Prostate gland (tissue), 2 donors: ENCODE measurements at regions not wholly inside any gene's neighbourhood (a gene's known extent, or its start where the extent isn't known, plus 50 kb on each side); places are given as distances from the start of the nearest gene placed in this dataset.
"Not testable (repeated sequence)": the region's sequence is repeated elsewhere in the genome, so short reads cannot be mapped to it uniquely, and the experiment has no call there.

Experiments used
- DNase-seq: peaks from one replicate; pipeline ENCODE4 v3.0.0-alpha.2; 2019; ENCODE audit warnings: low spot score
- H3K27ac ChIP-seq, 2 donors: fragments of 200-600 bp; sonication (generic); 2 replicates each; pipeline ENCODE4 v1.5.1; 2017 to 2019
- H3K27me3 ChIP-seq: fragments of 200-600 bp; sonication (generic); replicated peaks from 2 replicates; pipeline ENCODE4 v1.5.1; 2019; ENCODE audit not compliant: insufficient read depth
- H3K36me3 ChIP-seq, 2 donors: fragments of 200-600 bp; sonication (generic); 1 replicate in 1 of 2; 2 replicates in 1 of 2; pipeline versions ENCODE4 v1.5.1 to v1.8.1; 2017 to 2019
- H3K4me1 ChIP-seq: fragments of 200-600 bp; sonication (generic); replicated peaks from 2 replicates; pipeline ENCODE4 v1.5.1; 2019
- H3K4me3 ChIP-seq, 2 donors: fragments of 200-600 bp; sonication (generic); 2 replicates each; pipeline ENCODE4 v1.5.1; 2017 to 2019
- H3K9me3 ChIP-seq: fragments of 200-600 bp; sonication (generic); 2 replicates; pipeline ENCODE4 v1.5.1; 2017
- CTCF ChIP-seq, 4 experiments: fragments of 200-600 bp in 2 of 4; fragments of 450-650 bp in 2 of 4; sonication (generic) in 2 of 4; IDR thresholded peaks; 1 replicate in 3 of 4; 2 replicates in 1 of 4; pipeline ENCODE4 v1.5.1; 2016 to 2019; ENCODE audit warnings: antibody characterized with exemption in 4 of 4, mild to moderate bottlenecking in 2 of 4, moderate library complexity in 2 of 4
- POLR2A ChIP-seq: fragments of 450-650 bp; IDR thresholded peaks from one replicate; pipeline ENCODE4 v1.6.1; 2016; ENCODE audit warnings: antibody characterized with exemption, mild to moderate bottlenecking
- POLR2AphosphoS5 ChIP-seq: sonication (generic); formaldehyde crosslinking; IDR thresholded peaks from one replicate; pipeline ENCODE4 v1.6.1; 2017; ENCODE audit warnings: antibody characterized with exemption
- WGBS: methylation state at CpG from one replicate; pipeline ENCODE4 v1.1.5; 2018; 5-methylcytosine and 5-hydroxymethylcytosine counted together
- intact Hi-C: fragments of 100-400 bp; cut with DNase I; formaldehyde crosslinking; loops from one replicate; pipeline ENCODE4 v1.14.2; 2022

GRCh38 chrX:1052021-1052420 is 160.4 kb downstream of the CRLF2 start:
- WGBS = 85% methylated on average over 3 of the region's 3 CpGs
- Histone ChIP-seq H3K4me1 (no peaks in the 10 kb centered on the region), H3K9me3 (no peaks in the 10 kb centered on the region), H3K27me3 (no peaks in the 10 kb centered on the region), H3K27ac (no peak overlapping the region), H3K36me3 (no peaks in the 10 kb centered on the region), H3K4me3 (no peak overlapping the region)
- intact Hi-C loops = no loop called here
- DNase-seq = no peak
- TF ChIP-seq CTCF (IDR thresholded peaks at IDR 0.05) (no peak), POLR2A (no peak), POLR2AphosphoS5 (no peak)

GRCh38 chrX:1051421-1051820 is 161.0 kb downstream of the CRLF2 start:
- intact Hi-C loops = no loop called here
- H3K27me3 ChIP-seq = no peaks in the 10 kb centered on the region
- TF ChIP-seq CTCF (IDR thresholded peaks at IDR 0.05) = no peak
- no peak for TF ChIP-seq POLR2A
- no peak for TF ChIP-seq POLR2AphosphoS5
- no peak overlapping the region for H3K4me3 ChIP-seq
- no peak for DNase-seq
- no peaks in the 10 kb centered on the region for H3K9me3 ChIP-seq
- H3K36me3 ChIP-seq = no peaks in the 10 kb centered on the region
- H3K4me1 ChIP-seq = no peaks in the 10 kb centered on the region
- no peak overlapping the region for H3K27ac ChIP-seq
- 87% methylated on average over 1 of the region's 1 CpG for WGBS

DNA sequence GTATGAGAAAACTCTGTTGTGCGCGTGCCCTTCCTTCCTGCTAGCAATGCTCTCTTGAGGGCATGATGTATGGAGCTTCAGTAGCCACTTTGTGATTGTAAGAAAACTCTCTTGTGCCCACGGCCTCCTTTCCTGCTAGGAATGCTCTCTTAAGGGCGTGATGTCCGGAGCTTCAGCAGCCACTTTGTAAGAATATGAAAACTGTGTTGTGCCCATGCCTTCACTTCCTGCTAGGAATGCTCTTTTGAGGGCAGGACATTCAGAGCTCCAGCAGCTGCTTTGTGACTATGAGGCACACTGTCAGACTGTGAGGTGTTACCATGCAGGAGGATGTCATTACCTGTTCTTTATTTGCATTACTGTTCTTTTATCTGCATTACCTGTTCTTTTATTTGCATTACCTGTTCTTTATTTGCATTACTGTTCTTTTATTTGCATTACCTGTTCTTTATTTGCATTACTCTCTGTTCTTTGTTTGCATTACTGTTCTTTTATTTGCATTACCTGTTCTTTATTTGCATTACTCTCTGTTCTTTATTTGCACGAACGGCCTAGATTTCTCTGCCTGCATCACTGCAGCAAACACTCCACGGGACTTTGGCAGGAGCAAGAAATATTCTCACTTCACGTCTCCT is 166.7 kb downstream of the CRLF2 start:
- DNase-seq = no peak

GRCh38 chrX:1041091-1041490 is 171.4 kb downstream of the CRLF2 start:
- Histone ChIP-seq H3K27me3 (no peaks in the 10 kb centered on the region), H3K4me1 (no peaks in the 10 kb centered on the region), H3K27ac (no peak overlapping the region), H3K36me3 (no peaks in the 10 kb centered on the region), H3K4me3 (no peak overlapping the region), H3K9me3 (no peaks in the 10 kb centered on the region)
- no peak for DNase-seq
- 78% methylated on average over 11 of the region's 11 CpGs for WGBS
- intact Hi-C loops = no loop called here
- TF ChIP-seq POLR2A (no peak), POLR2AphosphoS5 (no peak), CTCF (IDR thresholded peaks at IDR 0.05) (no peak)

More for the DNA sequence above, 166.7 kb downstream of the CRLF2 start:
- Histone ChIP-seq H3K27ac (no peak overlapping the region), H3K4me1 (no peaks in the 10 kb centered on the region), H3K36me3 (no peaks in the 10 kb centered on the region), H3K27me3 (no peaks in the 10 kb centered on the region), H3K4me3 (no peak overlapping the region), H3K9me3 (no peaks in the 10 kb centered on the region)
- 88% methylated on average over 9 of the region's 9 CpGs for WGBS
- intact Hi-C loops = no loop called here
- no peak for TF ChIP-seq POLR2AphosphoS5

- intact Hi-C loops, H3K27ac ChIP-seq, H3K4me1 ChIP-seq, H3K4me3 ChIP-seq, H3K36me3 ChIP-seq, H3K9me3 ChIP-seq, DNase-seq, H3K27me3 ChIP-seq: not testable (repeated sequence)
- 91% methylated on average over 14 of the region's 14 CpGs for WGBS
These were observed 176.5 kb downstream of the CRLF2 start for GRCh38 chrX:1035931-1036330.

DNA sequence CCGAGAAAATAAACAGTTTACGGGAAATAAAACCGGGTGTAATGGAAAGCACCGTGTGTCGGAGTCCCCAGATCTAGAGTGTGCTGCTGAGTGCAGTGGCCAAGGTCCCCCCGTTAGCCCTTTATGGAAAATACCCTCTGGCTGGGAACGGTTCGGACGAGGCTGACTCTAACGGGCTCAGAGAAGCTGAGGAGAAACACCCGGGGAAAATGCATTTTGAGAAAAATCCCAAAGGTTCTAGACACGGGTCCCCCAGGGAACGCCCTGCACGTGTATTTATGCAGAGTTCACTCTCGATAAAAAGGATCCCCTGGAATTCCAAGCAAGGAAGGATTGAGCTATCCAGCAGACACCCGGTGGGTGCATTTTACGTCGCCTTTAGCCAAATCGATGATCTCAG is 177.2 kb downstream of the CRLF2 start:
- Histone ChIP-seq H3K27me3 (no peaks in the 10 kb centered on the region), H3K4me3 (no peak overlapping the region), H3K9me3 (no peaks in the 10 kb centered on the region), H3K27ac (no peak overlapping the region), H3K4me1 (no peaks in the 10 kb centered on the region), H3K36me3 (no peaks in the 10 kb centered on the region)
- TF ChIP-seq POLR2AphosphoS5 (no peak), CTCF (IDR thresholded peaks at IDR 0.05) (no peak), POLR2A (no peak)
- no peak for DNase-seq
- intact Hi-C loops = no loop called here
- 53% methylated on average over 19 of the region's 19 CpGs for WGBS
